GM12872 (cell line): ENCODE measurements at regions not wholly inside any gene's neighbourhood (a gene's known extent, or its start where the extent isn't known, plus 50 kb on each side); places are given as distances from the start of the nearest gene placed in this dataset.

Experiments used
- CTCF ChIP-seq: IDR thresholded peaks from 3 replicates; pipeline ENCODE4 v1.5.1; 2011; ENCODE audit warnings: low read depth, mild to moderate bottlenecking, low read length, moderate library complexity; ENCODE audit not compliant: insufficient read depth

DNA sequence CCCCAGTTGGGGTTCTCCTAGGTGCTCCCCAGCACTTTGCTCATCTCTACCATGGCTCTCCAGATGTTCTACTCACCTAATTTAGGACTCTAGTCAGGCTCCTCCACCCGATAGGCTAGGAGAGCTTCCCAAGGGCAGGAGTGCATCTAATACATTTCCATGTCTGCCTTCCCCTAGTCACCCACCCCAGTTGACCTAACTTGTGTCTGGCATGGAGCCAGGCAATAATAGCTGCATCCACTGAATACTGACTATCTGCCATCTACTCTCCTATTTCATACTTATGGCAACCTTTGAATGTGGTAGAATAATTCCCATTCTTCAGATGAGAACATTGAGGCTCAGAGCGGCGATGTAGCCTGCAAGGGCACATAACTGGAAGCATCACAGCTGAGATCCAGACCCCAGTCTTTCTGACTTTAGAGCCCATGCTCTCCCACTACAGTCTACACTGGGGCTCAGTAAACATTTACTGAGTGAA is 71.8 kb upstream of the YWHAQ start:
- no peak for TF ChIP-seq CTCF

- TF ChIP-seq CTCF = no peak
These were observed 72.4 kb upstream of the YWHAQ start for GRCh38 chr2:9703085-9703678.

- TF ChIP-seq CTCF = no peak
These were observed 73.0 kb upstream of the YWHAQ start for GRCh38 chr2:9703701-9704221.

DNA sequence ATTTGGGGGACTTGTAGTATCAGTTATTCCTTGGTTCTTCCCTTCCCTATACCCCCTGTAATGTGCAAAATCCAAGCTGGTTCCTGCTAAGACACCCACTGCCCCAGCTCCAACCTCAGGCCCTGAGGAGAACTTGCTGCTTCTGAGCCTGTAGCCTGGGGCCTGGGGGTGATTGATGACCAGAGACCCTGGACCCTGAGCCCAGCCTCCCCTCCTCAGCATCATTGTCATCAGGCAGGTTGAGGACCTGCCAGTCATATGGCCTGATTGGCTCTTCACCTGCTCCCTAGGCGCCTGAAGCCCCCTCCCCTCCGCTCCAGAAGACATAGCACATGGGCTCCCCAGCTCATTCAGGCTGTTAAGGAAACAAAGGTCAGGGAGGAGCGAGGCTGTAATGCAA is 73.8 kb upstream of the YWHAQ start:
- no peak for TF ChIP-seq CTCF

DNA sequence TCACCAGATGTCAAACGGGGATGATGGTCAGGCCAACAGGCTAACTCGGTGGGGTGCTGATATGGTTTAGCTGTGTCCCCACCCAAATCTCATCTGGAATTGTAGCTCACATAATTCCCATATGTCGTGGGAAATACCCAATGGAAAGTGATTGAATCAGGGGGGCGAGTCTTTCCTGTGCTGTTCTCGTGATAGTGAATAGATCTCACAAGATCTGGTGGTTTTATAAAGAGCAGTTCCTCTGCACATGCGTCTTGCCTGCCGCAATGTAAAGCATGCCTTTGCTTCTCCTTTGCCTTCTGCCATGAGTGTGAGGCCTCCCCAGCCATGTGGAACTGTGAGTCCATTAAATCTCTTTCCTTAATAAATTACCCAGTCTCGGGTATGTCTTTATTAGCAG is 74.4 kb upstream of the YWHAQ start:
- no peak for TF ChIP-seq CTCF

- no peak for TF ChIP-seq CTCF
These were observed 76.2 kb upstream of the YWHAQ start for GRCh38 chr2:9707008-9707407.

GRCh38 chr2:9707611-9708160 is 76.9 kb upstream of the YWHAQ start:
- TF ChIP-seq CTCF = no peak
